K562 (cell line): ENCODE measurements at regions not wholly inside any gene's neighbourhood (a gene's known extent, or its start where the extent isn't known, plus 50 kb on each side); places are given as distances from the start of the nearest gene placed in this dataset.

Experiments
- ATAC-seq: fragments of 200-7000 bp; cut with Tn5 transposase; 3 replicates; pipeline ENCODE4 v1.9.1; 2020; ENCODE audit warnings: moderate library complexity
- BruUV-seq: library from RNA; stranded (reverse); fragments of 400-500 nt; replicated peaks from 2 replicates; lab custom pipeline; 2021; lab: Mats Ljungman, UMichigan
- CTCF ChIA-PET: fragments of 300-600 bp; formaldehyde crosslinking; extraction: SDS; loops from one replicate; lab custom pipeline; 2021; ENCODE audit warnings: low intra/inter-chr PET ratio; lab: Yijun Ruan, JAX
- POLR2A ChIA-PET: fragments of 300-600, 350-650 bp; sonication (Branson Sonifier 250); formaldehyde crosslinking; extraction: SDS; loops from one replicate; lab custom pipeline; 2021; ENCODE audit warnings: antibody characterized with exemption, inconsistent platforms; lab: Yijun Ruan, JAX
- DNase-seq, 4 experiments: peaks; one replicate each; pipeline versions ENCODE4 v3.0.0 to v3.0.0-alpha.2; 2011 to 2018; ENCODE audit warnings: low spot score in 3 of 4, mixed read lengths in 3 of 4; ENCODE audit errors: extremely low read depth in 1 of 4
- FAIRE-seq: peaks from 2 replicates; lab custom pipeline; 2011; peaks lifted over from hg19 to GRCh38; lab: Jason Lieb, UNC
- H2AFZ ChIP-seq: 2 replicates; pipeline ENCODE4 v1.6.0; 2011; ENCODE audit warnings: low read depth, low read length, control low read depth, inconsistent platforms
- H3K27ac ChIP-seq: fragments of 200-600 bp; 3 replicates; pipeline ENCODE4 v1.8.0; 2011; ENCODE audit warnings: low read depth, mild to moderate bottlenecking, control low read depth, inconsistent platforms, low read length, moderate library complexity, mixed read lengths; ENCODE audit errors: extremely low read depth
- H3K27me3 ChIP-seq, 2 experiments: fragments of 300-600 bp in 1 of 2; 2 replicates in 1 of 2; 3 replicates in 1 of 2; pipeline versions ENCODE4 v1.6.0 to v1.8.0; 2011; ENCODE audit warnings: inconsistent platforms in 2 of 2, low read length in 2 of 2, mild to moderate bottlenecking in 1 of 2, mixed read lengths in 1 of 2, moderate library complexity in 1 of 2; ENCODE audit not compliant: control insufficient read depth in 2 of 2, insufficient read depth in 2 of 2
- H3K36me3 ChIP-seq: fragments of 300-600 bp; 3 replicates; pipeline ENCODE4 v1.8.0; 2011; ENCODE audit warnings: mild to moderate bottlenecking, low read length, inconsistent platforms; ENCODE audit not compliant: control insufficient read depth, insufficient read depth
- H3K4me1 ChIP-seq, 2 experiments: fragments of 200-600 bp in 1 of 2; replicated peaks in 1 of 2; 2 replicates in 1 of 2; 3 replicates in 1 of 2; pipeline versions ENCODE4 v1.5.1 to v1.8.0; 2011; ENCODE audit warnings: inconsistent platforms in 2 of 2, low read length in 2 of 2, mild to moderate bottlenecking in 1 of 2, mixed read lengths in 1 of 2, moderate library complexity in 1 of 2; ENCODE audit not compliant: control insufficient read depth in 2 of 2, insufficient read depth in 2 of 2
- H3K4me2 ChIP-seq: 2 replicates; pipeline ENCODE4 v1.6.1; 2011; ENCODE audit warnings: low read length, control low read depth, inconsistent platforms, mixed read lengths; ENCODE audit not compliant: insufficient read depth
- H3K4me3 ChIP-seq: fragments of 200-600 bp; sonication (generic), shearing (Covaris generic); 2 replicates; pipeline ENCODE4 v1.5.1; 2016; ENCODE audit warnings: control low read depth, inconsistent platforms
- H3K79me2 ChIP-seq: fragments of 200-600 bp; 3 replicates; pipeline ENCODE4 v1.8.0; 2011; ENCODE audit warnings: low read length, inconsistent platforms; ENCODE audit not compliant: control insufficient read depth, insufficient read depth
- H3K9ac ChIP-seq, 2 experiments: 2 replicates each; pipeline versions ENCODE4 v1.6.0 to v1.6.1; 2011; ENCODE audit warnings: low read depth in 2 of 2, low read length in 2 of 2, control low read depth in 1 of 2, inconsistent platforms in 1 of 2, mild to moderate bottlenecking in 1 of 2, mixed read lengths in 1 of 2; ENCODE audit not compliant: insufficient read depth in 1 of 2
- H3K9me1 ChIP-seq: one replicate; pipeline ENCODE4 v1.6.0; 2011; ENCODE audit warnings: inconsistent platforms, mild to moderate bottlenecking, low read length, moderate library complexity; ENCODE audit not compliant: control insufficient read depth, insufficient read depth
- H3K9me3 ChIP-seq: replicated peaks from 2 replicates; pipeline ENCODE4 v1.5.1; 2011; ENCODE audit warnings: low read depth, low read length, inconsistent platforms; ENCODE audit not compliant: control insufficient read depth, insufficient read depth
- H4K20me1 ChIP-seq: replicated peaks from 2 replicates; pipeline ENCODE4 v1.6.1; 2011; ENCODE audit warnings: low read length, inconsistent platforms, mixed read lengths; ENCODE audit not compliant: control insufficient read depth, insufficient read depth
- BACH1 ChIP-seq: fragments of 200-800 bp; sonication (Bioruptor generic); IDR thresholded peaks from 2 replicates; pipeline ENCODE4 v1.6.1; 2016; ENCODE audit warnings: missing genetic modification characterization, missing compliant biosample characterization
- SMARCB1 ChIP-seq: IDR thresholded peaks from 2 replicates; pipeline ENCODE4 v1.6.1; 2011; ENCODE audit warnings: improper control_type of control experiment, low read depth; ENCODE audit not compliant: insufficient read length
- SP2 ChIP-seq: IDR thresholded peaks from 2 replicates; pipeline ENCODE4 v1.6.1; 2011; ENCODE audit warnings: mild to moderate bottlenecking, low read depth, low read length, moderate library complexity; ENCODE audit not compliant: poor library complexity, severe bottlenecking; ENCODE audit errors: extremely low read depth
- TAF1 ChIP-seq: IDR thresholded peaks from 2 replicates; pipeline ENCODE4 v1.6.1; 2011; ENCODE audit warnings: mild to moderate bottlenecking, low read length, moderate library complexity; ENCODE audit not compliant: insufficient read depth, control insufficient read depth, severe bottlenecking; ENCODE audit errors: extremely low read depth
- TFAM ChIP-seq: fragments of 250-450 bp; sonication (Bioruptor Pico); conservative IDR thresholded peaks from 2 replicates; pipeline ENCODE4 v1.5.0; 2021; ENCODE audit warnings: mild to moderate bottlenecking, moderate library complexity
- ZBTB1 ChIP-seq: sonication (generic); formaldehyde crosslinking; IDR thresholded peaks from 2 replicates; pipeline ENCODE4 v1.8.1; 2023; ENCODE audit warnings: missing genetic modification reagents, low read depth, mild to moderate bottlenecking, borderline replicate concordance
- ZC3H8 ChIP-seq: fragments of 450-650 bp; IDR thresholded peaks from 2 replicates; pipeline ENCODE4 v1.6.1; 2017
- ZNF384 ChIP-seq: IDR thresholded peaks from 2 replicates; pipeline ENCODE4 v1.6.1; 2012; ENCODE audit warnings: low read depth, low read length, improper control_type of control experiment
- WGBS: fragments of 100-300 bp; shearing (Covaris generic); methylation state at CpG from one replicate; pipeline ENCODE4 v1.1.6; 2016; ENCODE audit warnings: low coverage, mixed read lengths; ENCODE audit not compliant: insufficient coverage; ENCODE audit errors: missing lambda C conversion rate; 5-methylcytosine and 5-hydroxymethylcytosine counted together
- in situ Hi-C: fragments of 300-500 bp; cut with MboI; formaldehyde crosslinking; loops from 4 replicates; pipeline ENCODE4 v1.15.0; 2018; ENCODE audit warnings: inconsistent platforms, mixed read lengths
- intact Hi-C: fragments of 100-400 bp; cut with micrococcal nuclease; formaldehyde crosslinking; loops from 2 replicates; pipeline ENCODE4 v1.14.2; 2022
- TF ChIP-seq, protein P1 (sequence below): sonication (generic); IDR thresholded peaks from 2 replicates; pipeline ENCODE4 v1.6.1; 2016
- TF ChIP-seq, protein P2 (sequence below), 2 experiments: fragments of 450-650 bp; conservative IDR thresholded peaks; 2 replicates each; pipeline ENCODE4 v1.6.1; 2017; ENCODE audit warnings: mild to moderate bottlenecking in 2 of 2, moderate library complexity in 2 of 2
- TF ChIP-seq, protein P3 (sequence below): sonication (generic); formaldehyde crosslinking; IDR thresholded peaks from 2 replicates; pipeline ENCODE4 v1.8.0; 2022; ENCODE audit warnings: mild to moderate bottlenecking, missing genetic modification reagents
- TF ChIP-seq, protein P4 (sequence below): sonication (generic); formaldehyde crosslinking; IDR thresholded peaks from 2 replicates; pipeline ENCODE4 v1.9.0; 2022; ENCODE audit warnings: mild to moderate bottlenecking, missing genetic modification reagents

DNA sequence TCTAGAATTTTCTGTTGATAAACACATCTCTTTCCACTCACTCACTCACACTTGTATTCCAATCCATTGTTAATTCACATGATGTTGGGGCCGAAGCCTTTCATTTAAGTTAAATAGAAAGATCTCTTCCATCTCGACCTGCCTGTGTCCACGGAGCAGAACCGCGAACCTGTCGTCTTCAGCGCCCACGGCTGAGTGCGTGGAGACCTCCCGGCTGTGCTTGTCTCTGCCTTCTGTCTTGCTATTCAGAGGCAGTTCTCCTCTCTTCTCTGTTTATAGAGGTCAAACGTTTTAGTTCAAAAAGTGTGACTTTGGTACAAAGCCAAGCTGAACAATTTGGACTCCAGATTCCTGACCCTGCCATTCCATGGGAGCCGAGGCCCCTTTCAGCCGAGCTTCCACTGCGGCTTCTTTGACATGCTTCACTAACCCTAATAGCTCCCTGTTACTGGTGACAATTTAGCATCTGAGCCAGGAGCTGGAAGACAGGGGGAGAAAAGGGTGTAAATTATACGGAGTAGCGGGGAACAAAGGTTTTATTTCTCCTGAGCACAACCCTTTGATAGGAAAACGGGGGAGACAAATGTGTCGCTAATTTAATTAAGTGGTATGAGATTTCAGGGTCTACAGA is 314.4 kb upstream of the IRX4 start:
- H3K4me3 ChIP-seq: no peak overlapping the region
- intact Hi-C loops (no loop called here), in situ Hi-C loops (no loop called here)
- H2AFZ ChIP-seq: no peak overlapping the region
- no peak for TF ChIP-seq TAF1
- TF ChIP-seq SMARCB1: no peak
- no TSS peak for BruUV-seq
- WGBS: 1% methylated on average over 18 of the region's 18 CpGs
- no peak for DNase-seq
- no peak overlapping the region for H3K4me2 ChIP-seq
- no peak overlapping the region for H3K27ac ChIP-seq
- no peak for FAIRE-seq
- no peaks in the 10 kb centered on the region for H3K36me3 ChIP-seq
- no peak overlapping the region for H3K9ac ChIP-seq
- no peaks in the 10 kb centered on the region for H3K9me3 ChIP-seq
- ATAC-seq: no peak
- H3K4me1 ChIP-seq: no peaks in the 10 kb centered on the region
- H3K79me2 ChIP-seq: no peaks in the 10 kb centered on the region
- ChIA-PET POLR2A (interaction anchor here (1.1 kb wide), 1 partner anchor 11 kb away, joined by 3 read pairs; no protein-coding TSS in a partner anchor), CTCF (no interaction called here)
- peaks cover 11% of the 10 kb centered on the region for H4K20me1 ChIP-seq
- peaks cover 20 to 38% of the 10 kb centered on the region in 2 experiments for H3K27me3 ChIP-seq
- H3K9me1 ChIP-seq: no peaks in the 10 kb centered on the region

DNA sequence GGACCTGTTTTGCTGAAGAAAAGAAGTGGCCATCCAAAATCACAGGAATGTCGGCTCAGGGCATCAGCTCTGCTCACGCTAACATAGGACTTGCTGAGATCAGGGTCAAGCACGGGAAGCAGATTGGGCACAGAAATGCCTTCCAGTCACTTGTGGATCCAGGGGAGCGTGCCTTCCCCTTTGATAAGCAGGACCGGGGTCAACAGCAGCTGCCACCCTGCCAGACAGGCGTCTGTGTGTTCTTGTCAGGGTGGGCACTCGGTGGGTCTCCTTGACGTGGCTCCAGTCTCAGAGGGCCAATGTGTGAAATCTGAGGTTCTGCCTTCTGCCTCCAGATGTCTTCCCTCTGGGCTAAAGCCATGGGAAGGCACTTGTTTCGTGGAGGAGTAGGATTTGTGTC is 313.7 kb upstream of the IRX4 start:
- WGBS: 0% methylated on average over 9 of the region's 9 CpGs
- Histone ChIP-seq H3K9me3 (no peaks in the 10 kb centered on the region), H3K4me2 (no peak overlapping the region), H3K36me3 (no peaks in the 10 kb centered on the region), H3K9me1 (no peaks in the 10 kb centered on the region), H3K4me3 (no peak overlapping the region), H2AFZ (no peak overlapping the region), H3K79me2 (no peaks in the 10 kb centered on the region), H3K27ac (no peak overlapping the region), H3K9ac (no peak overlapping the region), H4K20me1 (peaks cover 11% of the 10 kb centered on the region)
- FAIRE-seq (no peak), ATAC-seq (no peak)
- CTCF ChIA-PET: no interaction called here
- TF ChIP-seq SP2: no peak
- no peak for TF ChIP-seq ZBTB1 (CRISPR knock-in tag)
- TF ChIP-seq, protein P1, sequence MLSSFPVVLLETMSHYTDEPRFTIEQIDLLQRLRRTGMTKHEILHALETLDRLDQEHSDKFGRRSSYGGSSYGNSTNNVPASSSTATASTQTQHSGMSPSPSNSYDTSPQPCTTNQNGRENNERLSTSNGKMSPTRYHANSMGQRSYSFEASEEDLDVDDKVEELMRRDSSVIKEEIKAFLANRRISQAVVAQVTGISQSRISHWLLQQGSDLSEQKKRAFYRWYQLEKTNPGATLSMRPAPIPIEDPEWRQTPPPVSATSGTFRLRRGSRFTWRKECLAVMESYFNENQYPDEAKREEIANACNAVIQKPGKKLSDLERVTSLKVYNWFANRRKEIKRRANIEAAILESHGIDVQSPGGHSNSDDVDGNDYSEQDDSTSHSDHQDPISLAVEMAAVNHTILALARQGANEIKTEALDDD: no peak
- no peak for TF ChIP-seq TFAM (CRISPR knock-in tag)
- TF ChIP-seq, protein P2, sequence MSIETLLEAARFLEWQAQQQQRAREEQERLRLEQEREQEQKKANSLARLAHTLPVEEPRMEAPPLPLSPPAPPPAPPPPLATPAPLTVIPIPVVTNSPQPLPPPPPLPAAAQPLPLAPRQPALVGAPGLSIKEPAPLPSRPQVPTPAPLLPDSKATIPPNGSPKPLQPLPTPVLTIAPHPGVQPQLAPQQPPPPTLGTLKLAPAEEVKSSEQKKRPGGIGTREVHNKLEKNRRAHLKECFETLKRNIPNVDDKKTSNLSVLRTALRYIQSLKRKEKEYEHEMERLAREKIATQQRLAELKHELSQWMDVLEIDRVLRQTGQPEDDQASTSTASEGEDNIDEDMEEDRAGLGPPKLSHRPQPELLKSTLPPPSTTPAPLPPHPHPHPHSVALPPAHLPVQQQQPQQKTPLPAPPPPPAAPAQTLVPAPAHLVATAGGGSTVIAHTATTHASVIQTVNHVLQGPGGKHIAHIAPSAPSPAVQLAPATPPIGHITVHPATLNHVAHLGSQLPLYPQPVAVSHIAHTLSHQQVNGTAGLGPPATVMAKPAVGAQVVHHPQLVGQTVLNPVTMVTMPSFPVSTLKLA (conservative IDR thresholded peaks at IDR 0.05): no peak
- no peak for TF ChIP-seq BACH1 (tag)
- TF ChIP-seq, protein P3, sequence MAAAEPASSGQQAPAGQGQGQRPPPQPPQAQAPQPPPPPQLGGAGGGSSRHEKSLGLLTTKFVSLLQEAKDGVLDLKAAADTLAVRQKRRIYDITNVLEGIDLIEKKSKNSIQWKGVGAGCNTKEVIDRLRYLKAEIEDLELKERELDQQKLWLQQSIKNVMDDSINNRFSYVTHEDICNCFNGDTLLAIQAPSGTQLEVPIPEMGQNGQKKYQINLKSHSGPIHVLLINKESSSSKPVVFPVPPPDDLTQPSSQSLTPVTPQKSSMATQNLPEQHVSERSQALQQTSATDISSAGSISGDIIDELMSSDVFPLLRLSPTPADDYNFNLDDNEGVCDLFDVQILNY (CRISPR knock-in tag): no peak
- no peak for TF ChIP-seq ZC3H8
- TF ChIP-seq, protein P4, sequence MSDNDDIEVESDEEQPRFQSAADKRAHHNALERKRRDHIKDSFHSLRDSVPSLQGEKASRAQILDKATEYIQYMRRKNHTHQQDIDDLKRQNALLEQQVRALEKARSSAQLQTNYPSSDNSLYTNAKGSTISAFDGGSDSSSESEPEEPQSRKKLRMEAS (CRISPR knock-in tag): no peak
- TF ChIP-seq ZNF384: no peak
- TF ChIP-seq, all 486 proteins: peak for 0
- no TSS peak for BruUV-seq
- no peaks in the 10 kb centered on the region for H3K4me1 ChIP-seq
- in situ Hi-C loops (no loop called here), intact Hi-C loops (no loop called here)
- no peak for DNase-seq
- H3K27me3 ChIP-seq: peaks cover 20 to 43% of the 10 kb centered on the region in 2 experiments
- POLR2A ChIA-PET: no interaction called here
